HG03175 (cell line): ENCODE measurements at regions not wholly inside any gene's neighbourhood (a gene's known extent, or its start where the extent isn't known, plus 50 kb on each side); places are given as distances from the start of the nearest gene placed in this dataset.

Source experiments
- ATAC-seq: cut with Tn5 transposase; IDR thresholded peaks from one replicate; pipeline ENCODE4 v1.9.1; 2021; ENCODE audit warnings: mild to moderate bottlenecking, moderate library complexity; ENCODE audit not compliant: unreplicated experiment

GRCh38 chr11:128302425-128303186, 284.8 kb downstream of the ETS1 start:
- peak; percentile 94 for ATAC-seq

- ATAC-seq = no peak
Observed at GRCh38 chr11:128301756-128302155, 285.6 kb downstream of the ETS1 start.

GRCh38 chr11:128300785-128301184, 286.6 kb downstream of the ETS1 start:
- ATAC-seq = no peak

GRCh38 chr11:128299132-128299726, 288.1 kb downstream of the ETS1 start:
- ATAC-seq = no peak

- ATAC-seq = no peak
Observed at GRCh38 chr11:128298271-128298670, 289.1 kb downstream of the ETS1 start.

GRCh38 chr11:128297805-128298204, 289.6 kb downstream of the ETS1 start:
- no peak for ATAC-seq

GRCh38 chr11:128297091-128297651, 290.2 kb downstream of the ETS1 start:
- ATAC-seq = no peak

- no peak for ATAC-seq
Observed at GRCh38 chr11:128294671-128295050, 292.7 kb downstream of the ETS1 start.

- no peak for ATAC-seq
Observed at GRCh38 chr11:128294001-128294670, 293.2 kb downstream of the ETS1 start.

- ATAC-seq = no peak
Observed at GRCh38 chr11:128291835-128292234, 295.5 kb downstream of the ETS1 start.

- no peak for ATAC-seq
Observed at GRCh38 chr11:128291007-128291406, 296.4 kb downstream of the ETS1 start.

- ATAC-seq = peak; percentile 86
Observed at GRCh38 chr11:128290106-128290840, 297.1 kb downstream of the ETS1 start.

- no peak for ATAC-seq
Observed at GRCh38 chr11:128289048-128289447, 298.3 kb downstream of the ETS1 start.

- ATAC-seq = no peak
Observed at GRCh38 chr11:128288368-128288767, 299.0 kb downstream of the ETS1 start.

GRCh38 chr11:128285321-128285720, 302.0 kb downstream of the ETS1 start:
- no peak for ATAC-seq

GRCh38 chr11:128284634-128285033, 302.7 kb downstream of the ETS1 start:
- ATAC-seq = no peak

GRCh38 chr11:128283451-128283850, 303.9 kb downstream of the ETS1 start:
- no peak for ATAC-seq

GRCh38 chr11:128282053-128282452, 305.3 kb downstream of the ETS1 start:
- no peak for ATAC-seq

- no peak for ATAC-seq
Observed at GRCh38 chr11:128279866-128280265, 307.5 kb downstream of the ETS1 start.

- ATAC-seq = no peak
Observed at GRCh38 chr11:128273736-128274135, 313.6 kb downstream of the ETS1 start.

- peak; percentile 57 for ATAC-seq
Observed at GRCh38 chr11:128271401-128271800, 316.0 kb downstream of the ETS1 start.
